Thyroid gland (tissue), 4 donors: ENCODE measurements at regions not wholly inside any gene's neighbourhood (a gene's known extent, or its start where the extent isn't known, plus 50 kb on each side); places are given as distances from the start of the nearest gene placed in this dataset.

ENCODE experiments used
- POLR2A ChIP-seq, 2 donors: fragments of 450-650 bp; IDR thresholded peaks; one replicate each; pipeline ENCODE4 v1.6.1; 2017; ENCODE audit warnings: antibody characterized with exemption in 2 of 2, mild to moderate bottlenecking in 2 of 2, moderate library complexity in 1 of 2
- TF ChIP-seq, protein P1 (sequence below), 6 experiments: fragments of 200-600 bp in 3 of 6; fragments of 450-650 bp in 3 of 6; sonication (generic) in 3 of 6; IDR thresholded peaks; one replicate each; pipeline ENCODE4 v1.5.1; 2016 to 2019; ENCODE audit warnings: antibody characterized with exemption in 6 of 6, mild to moderate bottlenecking in 2 of 6, inconsistent platforms in 1 of 6, moderate library complexity in 1 of 6

DNA sequence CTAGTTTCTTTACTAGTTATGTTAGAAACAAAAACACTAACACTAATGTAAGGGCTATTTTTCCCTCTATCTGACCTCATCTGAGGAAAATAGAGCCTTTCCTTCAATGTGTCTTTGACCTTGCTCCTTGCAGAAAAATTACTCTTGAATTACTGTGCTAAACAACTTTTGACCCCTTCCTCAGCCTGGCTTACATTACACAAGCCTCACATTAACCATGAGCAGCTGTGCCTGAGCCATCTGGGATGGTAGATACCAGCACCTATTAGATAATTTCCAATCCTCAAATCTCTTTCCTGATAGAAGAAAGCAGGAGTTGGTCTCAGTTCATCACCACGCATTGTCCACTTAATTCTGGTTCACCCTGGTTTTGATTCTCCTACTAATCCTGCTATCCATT, 134.4 kb upstream of the NCAM1 start:
- TF ChIP-seq, protein P1, sequence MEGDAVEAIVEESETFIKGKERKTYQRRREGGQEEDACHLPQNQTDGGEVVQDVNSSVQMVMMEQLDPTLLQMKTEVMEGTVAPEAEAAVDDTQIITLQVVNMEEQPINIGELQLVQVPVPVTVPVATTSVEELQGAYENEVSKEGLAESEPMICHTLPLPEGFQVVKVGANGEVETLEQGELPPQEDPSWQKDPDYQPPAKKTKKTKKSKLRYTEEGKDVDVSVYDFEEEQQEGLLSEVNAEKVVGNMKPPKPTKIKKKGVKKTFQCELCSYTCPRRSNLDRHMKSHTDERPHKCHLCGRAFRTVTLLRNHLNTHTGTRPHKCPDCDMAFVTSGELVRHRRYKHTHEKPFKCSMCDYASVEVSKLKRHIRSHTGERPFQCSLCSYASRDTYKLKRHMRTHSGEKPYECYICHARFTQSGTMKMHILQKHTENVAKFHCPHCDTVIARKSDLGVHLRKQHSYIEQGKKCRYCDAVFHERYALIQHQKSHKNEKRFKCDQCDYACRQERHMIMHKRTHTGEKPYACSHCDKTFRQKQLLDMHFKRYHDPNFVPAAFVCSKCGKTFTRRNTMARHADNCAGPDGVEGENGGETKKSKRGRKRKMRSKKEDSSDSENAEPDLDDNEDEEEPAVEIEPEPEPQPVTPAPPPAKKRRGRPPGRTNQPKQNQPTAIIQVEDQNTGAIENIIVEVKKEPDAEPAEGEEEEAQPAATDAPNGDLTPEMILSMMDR (IDR thresholded peaks at IDR 0.05) = no peak
- no peak for TF ChIP-seq POLR2A (IDR thresholded peaks at IDR 0.05)
